ENCODE measurements at regions not wholly inside any gene's neighbourhood (a gene's known extent, or its start where the extent isn't known, plus 50 kb on each side); places are given as distances from the start of the nearest gene placed in this dataset.

DNA sequence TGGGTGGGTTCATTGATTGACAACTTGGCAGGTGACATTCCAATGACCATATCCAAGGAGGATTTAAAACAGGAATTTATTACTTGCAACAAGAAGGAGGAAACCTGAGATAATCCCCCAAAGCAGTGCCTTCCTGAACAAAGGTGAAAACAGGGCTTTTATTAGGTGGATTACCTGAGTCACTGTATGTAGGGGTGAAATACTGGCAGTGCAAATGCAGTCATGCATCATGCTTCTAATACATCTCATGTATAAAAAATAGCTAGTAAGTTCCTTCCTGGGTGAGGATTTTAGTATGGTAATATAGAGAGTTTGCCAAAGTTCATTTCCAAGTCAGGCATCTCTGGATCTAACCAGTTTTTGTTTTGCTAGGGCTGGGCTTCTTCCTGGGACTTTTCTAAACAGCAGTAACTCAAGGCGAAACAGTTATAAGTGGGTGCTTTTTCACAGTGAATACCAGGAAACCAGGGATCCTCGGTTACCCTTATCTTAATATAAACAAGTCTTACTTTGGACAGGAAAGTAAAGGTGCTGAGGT lies 583.4 kb upstream of the LRRTM1 start:
- TF ChIP-seq, protein P1, sequence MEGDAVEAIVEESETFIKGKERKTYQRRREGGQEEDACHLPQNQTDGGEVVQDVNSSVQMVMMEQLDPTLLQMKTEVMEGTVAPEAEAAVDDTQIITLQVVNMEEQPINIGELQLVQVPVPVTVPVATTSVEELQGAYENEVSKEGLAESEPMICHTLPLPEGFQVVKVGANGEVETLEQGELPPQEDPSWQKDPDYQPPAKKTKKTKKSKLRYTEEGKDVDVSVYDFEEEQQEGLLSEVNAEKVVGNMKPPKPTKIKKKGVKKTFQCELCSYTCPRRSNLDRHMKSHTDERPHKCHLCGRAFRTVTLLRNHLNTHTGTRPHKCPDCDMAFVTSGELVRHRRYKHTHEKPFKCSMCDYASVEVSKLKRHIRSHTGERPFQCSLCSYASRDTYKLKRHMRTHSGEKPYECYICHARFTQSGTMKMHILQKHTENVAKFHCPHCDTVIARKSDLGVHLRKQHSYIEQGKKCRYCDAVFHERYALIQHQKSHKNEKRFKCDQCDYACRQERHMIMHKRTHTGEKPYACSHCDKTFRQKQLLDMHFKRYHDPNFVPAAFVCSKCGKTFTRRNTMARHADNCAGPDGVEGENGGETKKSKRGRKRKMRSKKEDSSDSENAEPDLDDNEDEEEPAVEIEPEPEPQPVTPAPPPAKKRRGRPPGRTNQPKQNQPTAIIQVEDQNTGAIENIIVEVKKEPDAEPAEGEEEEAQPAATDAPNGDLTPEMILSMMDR (IDR thresholded peaks at IDR 0.05): no peak
- TF ChIP-seq POLR2AphosphoS5 (IDR thresholded peaks at IDR 0.05): no peak

All from breast epithelium (tissue), 3 donors.